ENCODE measurements at regions not wholly inside any gene's neighbourhood (a gene's known extent, or its start where the extent isn't known, plus 50 kb on each side); places are given as distances from the start of the nearest gene placed in this dataset.

DNA sequence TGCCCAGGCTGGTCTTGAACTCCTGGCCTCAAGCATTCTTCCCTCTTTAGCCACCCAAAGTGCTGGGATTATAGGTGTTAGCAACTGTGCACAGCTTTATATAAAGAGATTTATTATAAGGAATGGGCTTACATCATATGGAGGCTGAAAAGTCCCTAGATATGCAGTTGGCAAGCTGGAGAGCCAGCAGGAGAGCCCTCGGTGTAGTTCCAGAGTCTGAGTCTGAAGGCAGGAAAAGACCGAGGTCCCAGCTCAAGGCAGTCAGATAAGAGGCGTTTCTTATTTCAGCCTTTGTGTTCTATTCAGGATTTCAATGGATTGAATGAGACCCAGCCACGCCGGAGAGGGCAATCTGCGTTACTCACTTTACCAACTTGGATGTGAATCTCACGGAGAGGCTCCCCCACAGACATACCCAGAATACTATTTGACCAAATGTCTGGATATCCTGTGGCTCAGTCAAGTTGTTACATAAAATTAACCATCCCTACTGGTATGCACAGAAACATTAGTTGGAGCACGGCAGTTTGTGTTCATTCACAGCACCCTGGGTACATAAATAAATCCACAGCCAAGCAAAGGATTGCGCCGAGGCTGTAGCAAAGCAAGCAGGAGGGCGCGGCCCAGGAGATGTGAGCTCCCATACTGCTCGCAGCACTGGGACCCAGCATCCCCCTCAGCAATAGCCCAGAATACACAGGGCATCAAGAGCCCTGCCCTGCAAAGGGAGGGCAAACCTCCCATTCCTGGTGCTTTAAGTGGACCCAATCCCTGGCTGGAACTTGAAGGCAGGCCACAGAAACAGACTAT lies 158.4 kb upstream of the ZNF32 start:
- Histone ChIP-seq H3K36me3 (ENCODE audit: insufficient read depth, low read length) (no peaks in the 10 kb centered on the region), H3K27ac (ENCODE audit: low read depth, low read length) (no peak overlapping the region), H3K79me2 (ENCODE audit: control insufficient read depth, insufficient read depth, low read length, unreplicated experiment) (no peaks in the 10 kb centered on the region), H3K27me3 (ENCODE audit: insufficient read depth, low read length) (peaks cover under 1% of the 10 kb centered on the region; the same call in 1 of the 2 replicates), H2AFZ (ENCODE audit: low read length, unreplicated experiment) (no peak overlapping the region), H3K4me1 (ENCODE audit: control insufficient read depth, insufficient read depth, low read length, unreplicated experiment) (peaks cover 29% of the 10 kb centered on the region), H3K4me3 (ENCODE audit: low read depth, low read length) (no peak overlapping the region)

DNA sequence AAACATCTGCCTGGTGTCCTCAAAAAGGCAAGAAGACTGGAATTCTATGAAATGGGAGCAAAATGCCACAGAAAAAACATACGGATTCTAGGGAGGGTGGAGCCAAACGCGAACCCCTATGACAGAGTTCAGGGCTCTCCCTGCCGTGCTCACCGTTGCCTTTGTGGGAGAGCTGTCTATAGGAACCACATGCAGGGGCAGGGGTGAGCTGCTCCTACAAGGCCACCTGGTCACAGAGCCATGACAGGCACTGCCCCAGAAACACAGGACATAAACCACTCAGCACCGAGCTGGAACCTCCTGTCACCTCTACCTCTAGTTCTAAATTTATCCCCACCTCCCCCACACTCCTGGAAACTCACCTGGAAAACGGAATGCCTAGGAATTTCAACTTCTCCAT lies 155.1 kb upstream of the ZNF32 start:
- peaks cover 6% of the 10 kb centered on the region for H3K27me3 ChIP-seq (ENCODE audit: insufficient read depth, low read length)
- no peaks in the 10 kb centered on the region for H3K79me2 ChIP-seq (ENCODE audit: control insufficient read depth, insufficient read depth, low read length, unreplicated experiment)
- peaks cover 9% of the 10 kb centered on the region for H3K4me1 ChIP-seq (ENCODE audit: control insufficient read depth, insufficient read depth, low read length, unreplicated experiment)
- H3K27ac ChIP-seq (ENCODE audit: low read depth, low read length): no peak overlapping the region
- no peaks in the 10 kb centered on the region for H3K36me3 ChIP-seq (ENCODE audit: insufficient read depth, low read length)
- no peak overlapping the region for H3K4me3 ChIP-seq (ENCODE audit: low read depth, low read length)
- no peak overlapping the region for H2AFZ ChIP-seq (ENCODE audit: low read length, unreplicated experiment)

DNA sequence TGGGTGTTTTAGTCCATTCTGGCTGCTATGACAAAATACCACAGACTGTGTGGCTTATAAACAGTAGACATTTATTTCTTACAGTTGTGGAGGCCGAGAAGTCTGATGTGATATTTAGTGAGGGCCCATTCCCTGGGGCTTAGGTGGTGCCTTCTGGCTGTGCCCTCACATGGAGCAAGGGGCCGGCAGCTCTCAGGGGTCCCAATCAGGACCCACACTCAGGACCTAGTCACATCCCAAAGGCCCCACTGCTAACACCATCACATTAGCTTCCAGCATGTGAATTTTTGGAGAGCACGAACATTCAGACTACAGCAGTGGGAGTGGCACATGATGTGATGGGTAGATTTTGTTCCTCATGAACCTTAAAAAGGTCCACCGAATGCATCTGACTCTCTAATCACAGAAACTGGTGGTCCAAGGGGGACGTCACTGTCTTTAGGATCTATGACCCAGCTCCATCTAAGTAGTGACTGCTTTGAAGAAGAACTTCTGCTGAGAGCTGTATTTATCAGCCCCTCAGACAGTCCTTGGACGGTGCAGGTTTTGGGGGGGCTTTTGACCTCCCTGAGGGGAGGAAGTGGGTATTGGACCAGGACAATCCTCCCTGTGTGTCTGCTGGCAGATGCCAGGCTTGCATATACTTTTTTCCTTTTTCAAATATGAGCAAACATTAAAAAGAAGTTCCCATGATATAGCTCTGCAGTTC lies 154.5 kb upstream of the ZNF32 start:
- no peak overlapping the region for H3K4me3 ChIP-seq (ENCODE audit: low read depth, low read length)
- H2AFZ ChIP-seq (ENCODE audit: low read length, unreplicated experiment): no peak overlapping the region
- peaks cover 2% of the 10 kb centered on the region for H3K4me1 ChIP-seq (ENCODE audit: control insufficient read depth, insufficient read depth, low read length, unreplicated experiment)
- H3K79me2 ChIP-seq (ENCODE audit: control insufficient read depth, insufficient read depth, low read length, unreplicated experiment): no peaks in the 10 kb centered on the region
- peaks cover 6% of the 10 kb centered on the region for H3K27me3 ChIP-seq (ENCODE audit: insufficient read depth, low read length)
- no peak overlapping the region for H3K27ac ChIP-seq (ENCODE audit: low read depth, low read length)
- no peaks in the 10 kb centered on the region for H3K36me3 ChIP-seq (ENCODE audit: insufficient read depth, low read length)

DNA sequence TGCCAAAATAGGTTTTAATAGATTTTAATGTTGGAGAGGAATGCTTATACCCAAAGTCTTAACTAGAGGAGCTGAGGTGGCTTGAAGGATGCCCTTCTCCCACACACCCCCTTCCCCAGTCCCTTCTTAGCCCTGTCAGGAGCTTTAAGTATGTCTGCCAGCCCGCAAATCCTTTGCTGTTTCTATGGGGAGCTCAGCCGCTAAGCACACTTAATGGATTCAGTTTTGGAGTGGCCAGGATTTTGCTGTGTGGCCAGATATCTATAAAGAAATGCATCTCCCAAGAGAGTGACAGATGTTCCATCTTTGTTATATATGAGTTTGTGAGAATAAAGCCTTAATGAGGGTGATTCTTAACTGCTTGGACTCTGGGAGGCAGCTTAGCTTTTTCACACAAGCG lies 152.9 kb upstream of the ZNF32 start:
- Histone ChIP-seq H3K4me1 (ENCODE audit: control insufficient read depth, insufficient read depth, low read length, unreplicated experiment) (no peaks in the 10 kb centered on the region), H3K27me3 (ENCODE audit: insufficient read depth, low read length) (peaks cover 6% of the 10 kb centered on the region)

DNA sequence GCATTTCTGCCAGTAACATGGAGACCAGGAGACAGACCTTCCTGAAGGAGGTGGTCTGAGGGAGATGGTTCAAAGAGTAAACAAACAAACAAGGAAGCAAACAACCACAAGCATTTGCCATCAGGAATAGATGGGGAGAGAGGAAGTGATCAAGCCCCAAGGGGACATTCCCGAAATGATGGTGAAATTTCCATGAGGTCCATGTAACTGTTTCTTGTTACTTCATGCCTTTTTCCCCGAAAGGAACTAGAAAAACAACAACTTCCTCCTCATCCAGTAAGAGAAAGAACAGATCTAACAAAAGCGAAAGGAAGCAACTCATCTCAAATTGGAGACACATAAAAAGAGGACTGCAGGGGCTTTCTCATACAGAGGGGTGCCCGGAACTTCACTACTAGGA lies 152.5 kb upstream of the ZNF32 start:
- Histone ChIP-seq H2AFZ (ENCODE audit: low read length, unreplicated experiment) (no peak overlapping the region), H3K27me3 (ENCODE audit: insufficient read depth, low read length) (peaks cover 6% of the 10 kb centered on the region), H3K4me3 (ENCODE audit: low read depth, low read length) (no peak overlapping the region), H3K27ac (ENCODE audit: low read depth, low read length) (no peak overlapping the region), H3K4me1 (ENCODE audit: control insufficient read depth, insufficient read depth, low read length, unreplicated experiment) (no peaks in the 10 kb centered on the region), H3K79me2 (ENCODE audit: control insufficient read depth, insufficient read depth, low read length, unreplicated experiment) (no peaks in the 10 kb centered on the region), H3K36me3 (ENCODE audit: insufficient read depth, low read length) (no peaks in the 10 kb centered on the region)

More for the DNA sequence above, 152.9 kb upstream of the ZNF32 start:
- no peak overlapping the region for H3K27ac ChIP-seq (ENCODE audit: low read depth, low read length)
- no peak overlapping the region for H3K4me3 ChIP-seq (ENCODE audit: low read depth, low read length)
- no peaks in the 10 kb centered on the region for H3K79me2 ChIP-seq (ENCODE audit: control insufficient read depth, insufficient read depth, low read length, unreplicated experiment)
- no peaks in the 10 kb centered on the region for H3K36me3 ChIP-seq (ENCODE audit: insufficient read depth, low read length)
- no peak overlapping the region for H2AFZ ChIP-seq (ENCODE audit: low read length, unreplicated experiment)

DNA sequence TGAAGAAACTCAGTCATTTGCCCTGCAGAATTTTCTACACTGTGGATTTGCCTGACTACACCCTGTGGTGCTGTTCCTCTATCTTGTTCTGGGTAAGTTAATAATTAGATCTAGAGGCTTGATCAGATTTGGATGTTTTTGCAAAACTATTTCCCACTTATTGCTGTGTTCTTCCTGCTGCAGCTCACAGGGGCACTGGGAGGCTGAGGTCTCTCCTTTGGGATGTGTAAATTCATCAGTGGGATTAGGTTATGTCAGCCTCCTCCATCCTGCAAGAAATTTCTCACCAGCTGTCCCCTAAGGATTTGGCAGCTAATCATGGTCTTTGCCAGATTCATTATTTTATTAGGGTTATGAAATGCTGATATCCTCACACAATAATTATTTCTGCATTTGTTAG lies 148.1 kb upstream of the ZNF32 start:
- H3K79me2 ChIP-seq (ENCODE audit: control insufficient read depth, insufficient read depth, low read length, unreplicated experiment): no peaks in the 10 kb centered on the region
- no peak overlapping the region for H3K27ac ChIP-seq (ENCODE audit: low read depth, low read length)
- H3K36me3 ChIP-seq (ENCODE audit: insufficient read depth, low read length): no peaks in the 10 kb centered on the region
- peaks cover 3% of the 10 kb centered on the region; the same call in 1 of the 2 replicates for H3K27me3 ChIP-seq (ENCODE audit: insufficient read depth, low read length)
- H3K4me3 ChIP-seq (ENCODE audit: low read depth, low read length): no peak overlapping the region
- H3K4me1 ChIP-seq (ENCODE audit: control insufficient read depth, insufficient read depth, low read length, unreplicated experiment): peaks cover 3% of the 10 kb centered on the region
- no peak overlapping the region for H2AFZ ChIP-seq (ENCODE audit: low read length, unreplicated experiment)

DNA sequence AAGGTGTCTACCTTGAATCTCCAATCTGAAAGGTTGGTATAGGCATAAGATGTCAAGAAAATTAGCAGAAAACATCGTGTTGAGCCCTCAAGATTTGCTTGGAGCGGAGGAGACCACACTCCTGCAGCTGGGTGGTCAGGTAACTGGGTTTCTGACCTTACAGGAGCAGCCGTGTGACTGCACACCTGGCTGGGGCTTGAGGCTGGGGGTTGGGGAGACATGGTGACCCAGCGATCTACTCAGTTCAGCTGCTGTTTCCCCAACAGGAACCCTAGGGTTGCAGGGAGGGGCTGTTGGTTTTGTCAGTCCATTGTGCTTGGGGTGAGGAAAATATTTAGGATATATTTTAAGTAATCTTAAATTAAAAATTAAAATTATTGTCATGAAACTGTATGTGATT lies 147.0 kb upstream of the ZNF32 start:
- Histone ChIP-seq H3K27me3 (ENCODE audit: insufficient read depth, low read length) (no peaks in the 10 kb centered on the region), H3K4me3 (ENCODE audit: low read depth, low read length) (no peak overlapping the region), H3K36me3 (ENCODE audit: insufficient read depth, low read length) (no peaks in the 10 kb centered on the region), H3K27ac (ENCODE audit: low read depth, low read length) (no peak overlapping the region), H3K4me1 (ENCODE audit: control insufficient read depth, insufficient read depth, low read length, unreplicated experiment) (peaks cover 3% of the 10 kb centered on the region), H2AFZ (ENCODE audit: low read length, unreplicated experiment) (no peak overlapping the region), H3K79me2 (ENCODE audit: control insufficient read depth, insufficient read depth, low read length, unreplicated experiment) (no peaks in the 10 kb centered on the region)

DNA sequence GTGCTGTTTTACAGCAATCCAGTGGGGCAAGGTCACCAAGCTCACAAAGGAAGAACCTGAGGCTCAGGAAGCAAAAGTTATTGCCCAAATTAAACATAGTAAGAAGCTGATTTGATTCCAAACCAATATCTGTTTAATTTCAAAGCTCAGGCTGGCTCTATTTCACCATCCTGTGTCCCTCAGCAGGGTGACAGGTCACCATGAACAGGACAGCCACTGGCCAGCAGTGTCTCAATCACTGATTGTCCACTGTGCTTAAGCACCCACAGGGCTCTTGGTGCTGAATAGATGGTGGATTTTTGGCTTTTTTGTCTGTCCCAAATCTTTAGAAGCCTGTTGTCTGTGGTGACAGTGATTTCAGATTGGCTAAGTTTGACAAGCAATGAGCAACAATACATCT lies 146.4 kb upstream of the ZNF32 start:
- no peak overlapping the region for H3K27ac ChIP-seq (ENCODE audit: low read depth, low read length)
- H3K36me3 ChIP-seq (ENCODE audit: insufficient read depth, low read length): no peaks in the 10 kb centered on the region
- H3K79me2 ChIP-seq (ENCODE audit: control insufficient read depth, insufficient read depth, low read length, unreplicated experiment): no peaks in the 10 kb centered on the region
- peaks cover 3% of the 10 kb centered on the region for H3K4me1 ChIP-seq (ENCODE audit: control insufficient read depth, insufficient read depth, low read length, unreplicated experiment)
- H2AFZ ChIP-seq (ENCODE audit: low read length, unreplicated experiment): no peak overlapping the region
- no peak overlapping the region for H3K4me3 ChIP-seq (ENCODE audit: low read depth, low read length)
- no peaks in the 10 kb centered on the region for H3K27me3 ChIP-seq (ENCODE audit: insufficient read depth, low read length)

DNA sequence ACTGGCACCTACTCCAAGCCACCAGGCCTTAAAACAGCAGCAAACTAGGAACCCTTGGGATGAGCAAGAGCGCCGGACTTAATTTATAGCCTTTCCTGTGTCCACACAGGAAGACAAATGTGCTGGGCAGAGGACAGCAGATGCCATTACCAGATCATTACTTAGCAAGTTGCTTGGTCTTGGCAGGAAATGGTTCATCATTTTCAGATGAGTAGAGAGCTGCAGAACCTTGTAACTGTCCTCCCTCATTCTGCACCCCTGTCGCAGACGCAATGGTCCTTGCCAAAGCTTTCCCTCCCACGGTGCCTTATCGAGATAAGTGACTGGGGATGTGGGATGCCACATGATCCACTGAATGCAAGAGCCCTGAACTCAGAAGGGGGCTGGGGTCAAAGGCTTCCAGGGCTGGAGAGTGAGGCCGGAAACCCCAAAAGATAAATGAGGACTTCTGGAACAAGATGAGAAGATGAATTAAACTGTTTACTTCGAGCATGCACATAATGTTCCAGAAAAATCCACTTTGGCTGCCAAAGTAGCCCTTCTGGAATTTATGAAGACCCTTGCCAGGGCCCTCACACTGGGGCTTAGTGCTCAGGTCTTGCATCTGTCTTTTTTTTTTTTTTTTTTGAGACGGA lies 145.6 kb upstream of the ZNF32 start:
- no peaks in the 10 kb centered on the region for H3K79me2 ChIP-seq (ENCODE audit: control insufficient read depth, insufficient read depth, low read length, unreplicated experiment)
- H3K4me1 ChIP-seq (ENCODE audit: control insufficient read depth, insufficient read depth, low read length, unreplicated experiment): peaks cover 3% of the 10 kb centered on the region
- H3K36me3 ChIP-seq (ENCODE audit: insufficient read depth, low read length): no peaks in the 10 kb centered on the region
- H2AFZ ChIP-seq (ENCODE audit: low read length, unreplicated experiment): no peak overlapping the region
- no peak overlapping the region for H3K27ac ChIP-seq (ENCODE audit: low read depth, low read length)
- no peaks in the 10 kb centered on the region for H3K27me3 ChIP-seq (ENCODE audit: insufficient read depth, low read length)
- H3K4me3 ChIP-seq (ENCODE audit: low read depth, low read length): no peak overlapping the region

DNA sequence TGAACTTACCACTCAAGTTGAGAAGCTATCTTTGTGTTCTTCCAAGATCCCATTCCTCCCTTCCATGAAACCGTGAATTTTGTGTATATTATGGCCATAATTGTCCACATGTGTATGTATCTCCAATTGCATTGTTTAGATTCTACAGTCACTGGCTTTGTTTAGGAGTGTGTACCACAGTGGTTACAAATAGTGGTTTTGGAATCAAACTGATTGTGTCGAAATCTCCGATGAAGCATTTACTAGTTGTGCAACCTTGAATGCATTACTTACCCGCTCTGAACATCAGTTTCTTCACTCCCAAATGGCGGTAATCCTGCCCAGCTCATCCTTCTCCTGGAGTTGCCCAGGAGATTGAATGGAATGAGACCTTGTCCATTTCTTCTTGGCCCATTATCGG lies 145.0 kb upstream of the ZNF32 start:
- H2AFZ ChIP-seq (ENCODE audit: low read length, unreplicated experiment): no peak overlapping the region
- H3K36me3 ChIP-seq (ENCODE audit: insufficient read depth, low read length): no peaks in the 10 kb centered on the region
- no peaks in the 10 kb centered on the region for H3K27me3 ChIP-seq (ENCODE audit: insufficient read depth, low read length)
- H3K4me1 ChIP-seq (ENCODE audit: control insufficient read depth, insufficient read depth, low read length, unreplicated experiment): peaks cover 3% of the 10 kb centered on the region
- no peak overlapping the region for H3K4me3 ChIP-seq (ENCODE audit: low read depth, low read length)
- no peaks in the 10 kb centered on the region for H3K79me2 ChIP-seq (ENCODE audit: control insufficient read depth, insufficient read depth, low read length, unreplicated experiment)
- H3K27ac ChIP-seq (ENCODE audit: low read depth, low read length): no peak overlapping the region

Data from ACC112 (cell line).